ENCODE measurements at regions not wholly inside any gene's neighbourhood (a gene's known extent, or its start where the extent isn't known, plus 50 kb on each side); places are given as distances from the start of the nearest gene placed in this dataset.

DNA sequence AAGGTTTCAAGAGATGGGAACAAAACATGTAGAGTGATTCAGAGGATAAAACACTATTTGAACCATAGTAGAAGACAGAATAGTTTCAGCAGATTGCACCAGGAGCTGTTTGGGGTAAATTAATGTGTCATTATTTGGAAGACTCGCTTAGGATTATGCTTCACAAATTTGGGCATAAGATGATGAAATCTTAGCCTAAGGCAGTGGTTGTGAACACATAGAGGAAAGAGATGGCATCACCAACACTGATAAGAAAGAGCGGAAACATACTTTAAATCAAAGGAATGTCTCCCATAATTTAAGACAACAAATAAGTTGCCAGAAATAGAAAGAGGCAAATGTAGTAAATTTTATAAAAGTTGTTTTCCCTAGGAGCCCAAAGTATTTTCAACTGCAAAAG, 66.1 kb upstream of the TBCA start:
- H3K4me3 ChIP-seq (ENCODE audit: low read depth in 2 of 2, low read length in 1 of 2) = no peak overlapping the region
- 91% methylated on average over 2 of the region's 2 CpGs for WGBS (ENCODE audit: low lambda C conversion rate)
- H3F3A ChIP-seq (replicated peaks; ENCODE audit: insufficient read depth) = no peaks in the 10 kb centered on the region
- no peak overlapping the region for H2AFZ ChIP-seq (ENCODE audit: low read depth)
- no peak overlapping the region for H3K9ac ChIP-seq
- H3K27ac ChIP-seq (ENCODE audit: low read depth in 2 of 2, low read length in 1 of 2) = no peak overlapping the region
- no peaks in the 10 kb centered on the region for H3K79me2 ChIP-seq (ENCODE audit: insufficient read depth)
- H3K4me2 ChIP-seq = no peak overlapping the region
- H3K27me3 ChIP-seq (ENCODE audit: insufficient read depth) = no peaks in the 10 kb centered on the region
- no peak for DNase-seq
- H3K9me3 ChIP-seq = no peaks in the 10 kb centered on the region
- H3K9me2 ChIP-seq = no peaks in the 10 kb centered on the region
- no peaks in the 10 kb centered on the region for H3K36me3 ChIP-seq (replicated peaks in 1 of 2; ENCODE audit: control insufficient read depth in 1 of 2, insufficient read depth in 2 of 2, low read length in 1 of 2)
- CTCF ChIA-PET = interaction anchor here (1.0 to 1.2 kb wide), 2 partner anchors 9 to 11 kb away, joined by 4 to 5 read pairs; no protein-coding TSS in a partner anchor
- no peaks in the 10 kb centered on the region for H3K4me1 ChIP-seq (ENCODE audit: control insufficient read depth in 1 of 2, insufficient read depth in 2 of 2, low read depth in 1 of 2, low read length in 1 of 2)
- no peaks in the 10 kb centered on the region for H4K20me1 ChIP-seq (ENCODE audit: insufficient read depth)
- POLR2A ChIA-PET = no interaction called here
- no peak for TF ChIP-seq GABPA (IDR thresholded peaks at IDR 0.05; ENCODE audit: low read depth)
- no peak for TF ChIP-seq ZBTB33 (IDR thresholded peaks at IDR 0.05; ENCODE audit: borderline replicate concordance, low read depth)
- TF ChIP-seq, protein P1, sequence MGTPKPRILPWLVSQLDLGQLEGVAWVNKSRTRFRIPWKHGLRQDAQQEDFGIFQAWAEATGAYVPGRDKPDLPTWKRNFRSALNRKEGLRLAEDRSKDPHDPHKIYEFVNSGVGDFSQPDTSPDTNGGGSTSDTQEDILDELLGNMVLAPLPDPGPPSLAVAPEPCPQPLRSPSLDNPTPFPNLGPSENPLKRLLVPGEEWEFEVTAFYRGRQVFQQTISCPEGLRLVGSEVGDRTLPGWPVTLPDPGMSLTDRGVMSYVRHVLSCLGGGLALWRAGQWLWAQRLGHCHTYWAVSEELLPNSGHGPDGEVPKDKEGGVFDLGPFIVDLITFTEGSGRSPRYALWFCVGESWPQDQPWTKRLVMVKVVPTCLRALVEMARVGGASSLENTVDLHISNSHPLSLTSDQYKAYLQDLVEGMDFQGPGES (IDR thresholded peaks at IDR 0.05; ENCODE audit: low read depth, low read length) = no peak
- TF ChIP-seq TCF12 (IDR thresholded peaks at IDR 0.05) = no peak
- no peak for TF ChIP-seq FOXJ3 (CRISPR knock-in tag; IDR thresholded peaks at IDR 0.05)
- TF ChIP-seq CHD2 (IDR thresholded peaks at IDR 0.05; ENCODE audit: low read length, partially characterized antibody) = no peak
- no peak for TF ChIP-seq EP300 (IDR thresholded peaks at IDR 0.05; ENCODE audit: borderline replicate concordance in 1 of 2, low read depth in 1 of 2, low read length in 1 of 2)
- TF ChIP-seq, protein P2, sequence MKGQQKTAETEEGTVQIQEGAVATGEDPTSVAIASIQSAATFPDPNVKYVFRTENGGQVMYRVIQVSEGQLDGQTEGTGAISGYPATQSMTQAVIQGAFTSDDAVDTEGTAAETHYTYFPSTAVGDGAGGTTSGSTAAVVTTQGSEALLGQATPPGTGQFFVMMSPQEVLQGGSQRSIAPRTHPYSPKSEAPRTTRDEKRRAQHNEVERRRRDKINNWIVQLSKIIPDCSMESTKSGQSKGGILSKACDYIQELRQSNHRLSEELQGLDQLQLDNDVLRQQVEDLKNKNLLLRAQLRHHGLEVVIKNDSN (IDR thresholded peaks at IDR 0.05; ENCODE audit: borderline replicate concordance, low read depth) = no peak
- no peak for TF ChIP-seq SIN3A (IDR thresholded peaks at IDR 0.05; ENCODE audit: borderline replicate concordance, low read depth, low read length)
- no peak for TF ChIP-seq RCOR1 (IDR thresholded peaks at IDR 0.05; ENCODE audit: low read length)
- TF ChIP-seq POLR2AphosphoS5 (IDR thresholded peaks at IDR 0.05; ENCODE audit: low read depth, low read length) = no peak
- TF ChIP-seq RAD21 (IDR thresholded peaks at IDR 0.05; ENCODE audit: low read length) = no peak
- TF ChIP-seq EZH2phosphoT487 (IDR thresholded peaks at IDR 0.05; ENCODE audit: borderline replicate concordance, low read depth) = no peak
- no peak for TF ChIP-seq NRF1 (IDR thresholded peaks at IDR 0.05; ENCODE audit: low read depth, low read length)
- no peak for TF ChIP-seq MAX (IDR thresholded peaks at IDR 0.05; ENCODE audit: low read depth)
- no peak for TF ChIP-seq GATA2 (CRISPR knock-in tag; IDR thresholded peaks at IDR 0.05)
- TF ChIP-seq NFIC (IDR thresholded peaks at IDR 0.05; ENCODE audit: borderline replicate concordance) = no peak
- TF ChIP-seq YY1 (IDR thresholded peaks at IDR 0.05; ENCODE audit: low read depth) = no peak
- TF ChIP-seq ELF1 (IDR thresholded peaks at IDR 0.05) = no peak
